Keratinocyte (primary cell): ENCODE measurements at regions not wholly inside any gene's neighbourhood (a gene's known extent, or its start where the extent isn't known, plus 50 kb on each side); places are given as distances from the start of the nearest gene placed in this dataset.

Source experiments
- EZH2 ChIP-seq: IDR thresholded peaks from one replicate; pipeline ENCODE4 v1.6.1; 2012; ENCODE audit warnings: inconsistent platforms, mild to moderate bottlenecking, low read length, moderate library complexity
- TF ChIP-seq, protein P1 (sequence below), 3 experiments: IDR thresholded peaks in 1 of 3; conservative IDR thresholded peaks in 1 of 3; optimal IDR thresholded peaks in 1 of 3; 2 replicates in 2 of 3; 3 replicates in 1 of 3; pipeline versions ENCODE3 to v1.5.1; 2011; ENCODE audit warnings: low read length in 3 of 3, mild to moderate bottlenecking in 3 of 3, moderate library complexity in 2 of 3, control low read depth in 1 of 3, inconsistent platforms in 1 of 3; ENCODE audit not compliant: insufficient read depth in 2 of 3; ENCODE audit errors: extremely low read depth in 1 of 3

DNA sequence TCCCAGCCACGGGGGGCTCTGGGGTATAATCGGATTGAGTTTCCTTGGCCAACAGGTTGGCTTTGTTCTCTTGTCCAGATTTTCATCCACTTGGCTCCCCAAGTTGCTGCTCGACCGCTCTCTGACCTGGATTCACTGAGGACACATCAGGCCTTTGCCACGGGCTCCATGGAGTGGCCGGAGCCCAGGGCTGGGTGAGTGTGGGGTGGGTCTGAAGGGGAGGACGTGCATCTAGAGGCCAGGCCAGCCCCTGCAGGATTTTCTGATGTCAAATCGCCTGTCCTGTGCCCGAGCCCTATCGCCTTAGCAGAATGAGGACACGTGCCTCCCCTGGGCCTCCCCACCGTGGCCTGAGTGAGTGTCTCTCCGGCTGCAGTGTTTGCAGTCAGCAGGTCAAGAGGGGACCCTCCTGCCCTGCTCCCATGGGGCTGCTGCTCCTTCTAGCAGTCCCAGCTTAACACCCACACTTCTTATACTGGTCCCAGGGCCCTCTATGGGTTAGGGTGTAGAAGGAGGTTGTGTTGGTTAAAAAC lies 89.1 kb upstream of the BOD1 start:
- TF ChIP-seq, protein P1, sequence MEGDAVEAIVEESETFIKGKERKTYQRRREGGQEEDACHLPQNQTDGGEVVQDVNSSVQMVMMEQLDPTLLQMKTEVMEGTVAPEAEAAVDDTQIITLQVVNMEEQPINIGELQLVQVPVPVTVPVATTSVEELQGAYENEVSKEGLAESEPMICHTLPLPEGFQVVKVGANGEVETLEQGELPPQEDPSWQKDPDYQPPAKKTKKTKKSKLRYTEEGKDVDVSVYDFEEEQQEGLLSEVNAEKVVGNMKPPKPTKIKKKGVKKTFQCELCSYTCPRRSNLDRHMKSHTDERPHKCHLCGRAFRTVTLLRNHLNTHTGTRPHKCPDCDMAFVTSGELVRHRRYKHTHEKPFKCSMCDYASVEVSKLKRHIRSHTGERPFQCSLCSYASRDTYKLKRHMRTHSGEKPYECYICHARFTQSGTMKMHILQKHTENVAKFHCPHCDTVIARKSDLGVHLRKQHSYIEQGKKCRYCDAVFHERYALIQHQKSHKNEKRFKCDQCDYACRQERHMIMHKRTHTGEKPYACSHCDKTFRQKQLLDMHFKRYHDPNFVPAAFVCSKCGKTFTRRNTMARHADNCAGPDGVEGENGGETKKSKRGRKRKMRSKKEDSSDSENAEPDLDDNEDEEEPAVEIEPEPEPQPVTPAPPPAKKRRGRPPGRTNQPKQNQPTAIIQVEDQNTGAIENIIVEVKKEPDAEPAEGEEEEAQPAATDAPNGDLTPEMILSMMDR (optimal IDR thresholded peaks at IDR 0.05 in 1 of 3, IDR thresholded peaks at IDR 0.05 in 1 of 3, conservative IDR thresholded peaks at IDR 0.05 in 1 of 3; ENCODE audit: extremely low read depth in 1 of 3, insufficient read depth in 2 of 3, low read length in 3 of 3): no peak
- no peak for TF ChIP-seq EZH2
